NB4 (cell line): ENCODE measurements at regions not wholly inside any gene's neighbourhood (a gene's known extent, or its start where the extent isn't known, plus 50 kb on each side); places are given as distances from the start of the nearest gene placed in this dataset.

Source experiments
- CTCF ChIP-seq: IDR thresholded peaks from one replicate; pipeline ENCODE4 v1.5.1; 2012; ENCODE audit warnings: low read depth, low read length
- MYC ChIP-seq: IDR thresholded peaks from 2 replicates; pipeline ENCODE4 v1.6.1; 2011; ENCODE audit warnings: low read depth, low read length
- POLR2A ChIP-seq: IDR thresholded peaks from 2 replicates; pipeline ENCODE4 v1.6.1; 2011; ENCODE audit warnings: mild to moderate bottlenecking; ENCODE audit not compliant: insufficient read length; ENCODE audit errors: extremely low read depth

- TF ChIP-seq CTCF (no peak), POLR2A (no peak), MYC (no peak)
Measured at GRCh38 chr12:20044351-20044750, 324.0 kb upstream of the PDE3A start.
